Neural cell (in vitro differentiated cells): ENCODE measurements at regions not wholly inside any gene's neighbourhood (a gene's known extent, or its start where the extent isn't known, plus 50 kb on each side); places are given as distances from the start of the nearest gene placed in this dataset.
"Not testable (repeated sequence)": the region's sequence is repeated elsewhere in the genome, so short reads cannot be mapped to it uniquely, and the experiment has no call there.

ENCODE experiments used
- H2AFZ ChIP-seq: fragments of 200-600, 300-800 bp; sonication (generic), shearing (Covaris generic); 2 replicates; pipeline ENCODE4 v1.6.0; 2014; ENCODE audit warnings: low read depth, mild to moderate bottlenecking, antibody characterized with exemption, low read length, moderate library complexity
- H3F3A ChIP-seq: fragments of 200-600 bp; shearing (Covaris generic); 2 replicates; pipeline ENCODE4 v1.6.1; 2016; ENCODE audit warnings: mild to moderate bottlenecking, moderate library complexity, mixed read lengths, antibody characterized with exemption, low read length; ENCODE audit not compliant: insufficient read depth, poor library complexity, severe bottlenecking
- H3K27ac ChIP-seq: fragments of 200-600, 300-800 bp; sonication (generic), shearing (Covaris generic); 2 replicates; pipeline ENCODE4 v1.5.1; 2014; ENCODE audit warnings: mild to moderate bottlenecking, low read length, moderate library complexity
- H3K27me3 ChIP-seq: fragments of 300-800, 200-600 bp; sonication (generic), shearing (Covaris generic); 2 replicates; pipeline ENCODE4 v1.6.0; 2014; ENCODE audit warnings: mild to moderate bottlenecking, low read depth, low read length, moderate library complexity; ENCODE audit not compliant: insufficient read depth
- H3K36me3 ChIP-seq: fragments of 300-800, 200-600 bp; sonication (generic), shearing (Covaris generic); 2 replicates; pipeline ENCODE4 v1.5.1; 2014; ENCODE audit warnings: mild to moderate bottlenecking, antibody characterized with exemption, low read length, moderate library complexity; ENCODE audit not compliant: insufficient read depth
- H3K4me2 ChIP-seq: fragments of 300-800, 200-600 bp; sonication (generic), shearing (Covaris generic); 2 replicates; pipeline ENCODE4 v1.6.0; 2014; ENCODE audit warnings: mild to moderate bottlenecking, low read length
- H3K4me3 ChIP-seq: fragments of 300-800, 200-600 bp; sonication (generic), shearing (Covaris generic); 2 replicates; pipeline ENCODE4 v1.5.1; 2014; ENCODE audit warnings: mild to moderate bottlenecking, low read length, moderate library complexity
- H3K79me2 ChIP-seq: fragments of 200-600 bp; shearing (Covaris generic); replicated peaks from 2 replicates; pipeline ENCODE4 v1.6.0; 2014; ENCODE audit warnings: mild to moderate bottlenecking, low read length, moderate library complexity; ENCODE audit not compliant: insufficient read depth
- H3K9ac ChIP-seq: fragments of 300-800, 200-600 bp; sonication (generic), shearing (Covaris generic); 2 replicates; pipeline ENCODE4 v1.6.1; 2016; ENCODE audit warnings: mild to moderate bottlenecking, low read length, mixed read lengths
- H3K9me2 ChIP-seq: fragments of 200-600 bp; shearing (Covaris generic); 2 replicates; pipeline ENCODE4 v1.6.1; 2016; ENCODE audit warnings: mild to moderate bottlenecking, low read length, mixed read lengths; ENCODE audit not compliant: insufficient read depth
- H3K9me3 ChIP-seq: fragments of 200-600, 300-800 bp; sonication (generic), shearing (Covaris generic); 2 replicates; pipeline ENCODE4 v1.6.1; 2016; ENCODE audit warnings: mild to moderate bottlenecking, mixed run types, low read length, moderate library complexity, mixed read lengths
- H4K20me1 ChIP-seq: fragments of 200-600 bp; shearing (Covaris generic); 2 replicates; pipeline ENCODE4 v1.6.1; 2016; ENCODE audit warnings: mild to moderate bottlenecking, mixed run types; ENCODE audit not compliant: insufficient read depth
- MXI1 ChIP-seq: fragments of 450-650 bp; conservative IDR thresholded peaks from 2 replicates; pipeline ENCODE4 v1.6.1; 2014; ENCODE audit warnings: antibody characterized with exemption, mild to moderate bottlenecking; ENCODE audit not compliant: poor library complexity, severe bottlenecking

GRCh38 chr2:87349006-87349405 is 327.4 kb upstream of the PLGLB1 start:
- not testable (repeated sequence) for H3K36me3 ChIP-seq, H3K27me3 ChIP-seq, H2AFZ ChIP-seq, H3K9me2 ChIP-seq, H3K79me2 ChIP-seq, H4K20me1 ChIP-seq, H3K9me3 ChIP-seq, H3F3A ChIP-seq, H3K4me2 ChIP-seq
- H3K9ac ChIP-seq = peak overlapping the region; percentile 54
- H3K27ac ChIP-seq = peak overlapping the region; percentile 44
- peak overlapping the region; percentile 49 for H3K4me3 ChIP-seq
- peak; percentile 51 for TF ChIP-seq MXI1

GRCh38 chr2:87352178-87352934 is 330.7 kb upstream of the PLGLB1 start:
- not testable (repeated sequence) for H3F3A ChIP-seq, H4K20me1 ChIP-seq, H3K79me2 ChIP-seq, H3K9me3 ChIP-seq, H3K9me2 ChIP-seq, H3K36me3 ChIP-seq, H2AFZ ChIP-seq, H3K4me3 ChIP-seq, H3K27me3 ChIP-seq, H3K9ac ChIP-seq, H3K27ac ChIP-seq, H3K4me2 ChIP-seq

- not testable (repeated sequence) for H3F3A ChIP-seq, H3K4me2 ChIP-seq, H3K9me3 ChIP-seq, H3K36me3 ChIP-seq, H3K27ac ChIP-seq, H2AFZ ChIP-seq, H3K4me3 ChIP-seq, H3K9ac ChIP-seq, H3K27me3 ChIP-seq, H3K9me2 ChIP-seq, H4K20me1 ChIP-seq, H3K79me2 ChIP-seq
Measured at GRCh38 chr2:87353408-87353807, 331.8 kb upstream of the PLGLB1 start.

- not testable (repeated sequence) for H3K36me3 ChIP-seq, H3K4me2 ChIP-seq, H3K27me3 ChIP-seq, H3K9ac ChIP-seq, H3K9me2 ChIP-seq, H3F3A ChIP-seq, H2AFZ ChIP-seq, H3K4me3 ChIP-seq, H4K20me1 ChIP-seq, H3K27ac ChIP-seq, H3K9me3 ChIP-seq, H3K79me2 ChIP-seq
Measured at GRCh38 chr2:87354102-87354501, 332.5 kb upstream of the PLGLB1 start.

- H3K36me3 ChIP-seq, H3K4me2 ChIP-seq, H3K9me2 ChIP-seq, H3K27me3 ChIP-seq, H3K27ac ChIP-seq, H3F3A ChIP-seq, H2AFZ ChIP-seq, H4K20me1 ChIP-seq, H3K9ac ChIP-seq, H3K9me3 ChIP-seq, H3K4me3 ChIP-seq, H3K79me2 ChIP-seq: not testable (repeated sequence)
Measured at GRCh38 chr2:87360250-87360649, 338.6 kb upstream of the PLGLB1 start.

- not testable (repeated sequence) for H4K20me1 ChIP-seq, H3K9ac ChIP-seq, H3F3A ChIP-seq, H2AFZ ChIP-seq, H3K9me3 ChIP-seq, H3K27me3 ChIP-seq, H3K4me2 ChIP-seq, H3K9me2 ChIP-seq, H3K36me3 ChIP-seq, H3K79me2 ChIP-seq, H3K4me3 ChIP-seq, H3K27ac ChIP-seq
Measured at GRCh38 chr2:87360927-87361326, 339.3 kb upstream of the PLGLB1 start.

GRCh38 chr2:87361805-87362204 is 340.2 kb upstream of the PLGLB1 start:
- H3K27ac ChIP-seq, H3K9me2 ChIP-seq, H4K20me1 ChIP-seq, H3K27me3 ChIP-seq, H3F3A ChIP-seq, H3K36me3 ChIP-seq, H3K9ac ChIP-seq, H3K4me3 ChIP-seq, H2AFZ ChIP-seq, H3K4me2 ChIP-seq, H3K9me3 ChIP-seq, H3K79me2 ChIP-seq: not testable (repeated sequence)

- not testable (repeated sequence) for H3K27me3 ChIP-seq, H3K4me2 ChIP-seq, H3K4me3 ChIP-seq, H3K79me2 ChIP-seq, H3K9me2 ChIP-seq, H2AFZ ChIP-seq, H3K27ac ChIP-seq, H3K9me3 ChIP-seq, H3F3A ChIP-seq, H3K36me3 ChIP-seq, H4K20me1 ChIP-seq, H3K9ac ChIP-seq
Measured at GRCh38 chr2:87364379-87364778, 342.7 kb upstream of the PLGLB1 start.
